MCF 10A (cell line): ENCODE measurements at regions not wholly inside any gene's neighbourhood (a gene's known extent, or its start where the extent isn't known, plus 50 kb on each side); places are given as distances from the start of the nearest gene placed in this dataset.

Experiments
- BruUV-seq: library from RNA; stranded (reverse); fragments of 400-500 nt; replicated peaks from 2 replicates; lab custom pipeline; 2021; lab: Mats Ljungman, UMichigan
- CTCF ChIA-PET: fragments of 300-600 bp; sonication (Branson Sonifier 250); formaldehyde crosslinking; extraction: SDS; loops from one replicate; lab custom pipeline; 2021; ENCODE audit warnings: antibody characterized with exemption, inconsistent platforms; lab: Yijun Ruan, JAX
- POLR2A ChIA-PET: fragments of 300-600, 350-650 bp; sonication (Branson Sonifier 250); formaldehyde crosslinking; extraction: SDS; loops from one replicate; lab custom pipeline; 2020; ENCODE audit warnings: antibody characterized with exemption, inconsistent platforms; lab: Yijun Ruan, JAX
- DNase-seq: peaks from one replicate; pipeline ENCODE4 v3.0.0-alpha.2; 2018; ENCODE audit not compliant: unreplicated experiment
- H3K27ac Mint-ChIP-seq: one replicate; pipeline ENCODE4 v1.8.0; 2022; ENCODE audit warnings: mild to moderate bottlenecking, low read depth, mixed read lengths; ENCODE audit not compliant: unreplicated experiment
- H3K27me3 Mint-ChIP-seq: one replicate; pipeline ENCODE4 v1.8.0; 2022; ENCODE audit warnings: mixed read lengths; ENCODE audit not compliant: insufficient read depth, unreplicated experiment
- H3K36me3 Mint-ChIP-seq: one replicate; pipeline ENCODE4 v1.8.0; 2022; ENCODE audit warnings: mild to moderate bottlenecking, moderate library complexity, mixed read lengths; ENCODE audit not compliant: insufficient read depth, unreplicated experiment
- H3K4me1 Mint-ChIP-seq: one replicate; pipeline ENCODE4 v1.8.0; 2022; ENCODE audit warnings: mixed read lengths; ENCODE audit not compliant: insufficient read depth, unreplicated experiment
- H3K4me3 Mint-ChIP-seq: one replicate; pipeline ENCODE4 v1.8.0; 2022; ENCODE audit warnings: mild to moderate bottlenecking, moderate library complexity, mixed read lengths; ENCODE audit not compliant: unreplicated experiment
- H3K9me3 Mint-ChIP-seq: one replicate; pipeline ENCODE4 v1.8.0; 2022; ENCODE audit warnings: mixed read lengths; ENCODE audit not compliant: unreplicated experiment
- intact Hi-C: fragments of 100-400 bp; cut with micrococcal nuclease; formaldehyde crosslinking; loops from 2 replicates; pipeline ENCODE4 v1.14.1; 2022
- TF ChIP-seq, protein P1 (sequence below): fragments of 200-600 bp; IDR thresholded peaks from one replicate; pipeline ENCODE4 v1.8.0; 2022; ENCODE audit warnings: antibody characterized with exemption, mild to moderate bottlenecking; ENCODE audit not compliant: unreplicated experiment

GRCh38 chr5:143696921-143697320 lies 115.0 kb upstream of the HMHB1 start:
- Mint-ChIP-seq H3K27ac (no peak overlapping the region), H3K9me3 (no peaks in the 10 kb centered on the region), H3K4me3 (no peak overlapping the region), H3K36me3 (no peaks in the 10 kb centered on the region), H3K4me1 (no peaks in the 10 kb centered on the region), H3K27me3 (no peaks in the 10 kb centered on the region)
- ChIA-PET CTCF (interaction anchor here (0.6 to 2.1 kb wide), 5 partner anchors 12 to 271 kb away, joined by 3 to 5 read pairs (median 3); no protein-coding TSS in a partner anchor), POLR2A (interaction anchor here (0.9 to 1.9 kb wide), 2 partner anchors 9 to 16 kb away, joined by 4 to 5 read pairs; no protein-coding TSS in a partner anchor)
- intact Hi-C loops = no loop called here
- DNase-seq = no peak
- BruUV-seq = no TSS peak
- TF ChIP-seq, protein P1, sequence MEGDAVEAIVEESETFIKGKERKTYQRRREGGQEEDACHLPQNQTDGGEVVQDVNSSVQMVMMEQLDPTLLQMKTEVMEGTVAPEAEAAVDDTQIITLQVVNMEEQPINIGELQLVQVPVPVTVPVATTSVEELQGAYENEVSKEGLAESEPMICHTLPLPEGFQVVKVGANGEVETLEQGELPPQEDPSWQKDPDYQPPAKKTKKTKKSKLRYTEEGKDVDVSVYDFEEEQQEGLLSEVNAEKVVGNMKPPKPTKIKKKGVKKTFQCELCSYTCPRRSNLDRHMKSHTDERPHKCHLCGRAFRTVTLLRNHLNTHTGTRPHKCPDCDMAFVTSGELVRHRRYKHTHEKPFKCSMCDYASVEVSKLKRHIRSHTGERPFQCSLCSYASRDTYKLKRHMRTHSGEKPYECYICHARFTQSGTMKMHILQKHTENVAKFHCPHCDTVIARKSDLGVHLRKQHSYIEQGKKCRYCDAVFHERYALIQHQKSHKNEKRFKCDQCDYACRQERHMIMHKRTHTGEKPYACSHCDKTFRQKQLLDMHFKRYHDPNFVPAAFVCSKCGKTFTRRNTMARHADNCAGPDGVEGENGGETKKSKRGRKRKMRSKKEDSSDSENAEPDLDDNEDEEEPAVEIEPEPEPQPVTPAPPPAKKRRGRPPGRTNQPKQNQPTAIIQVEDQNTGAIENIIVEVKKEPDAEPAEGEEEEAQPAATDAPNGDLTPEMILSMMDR = no peak

DNA sequence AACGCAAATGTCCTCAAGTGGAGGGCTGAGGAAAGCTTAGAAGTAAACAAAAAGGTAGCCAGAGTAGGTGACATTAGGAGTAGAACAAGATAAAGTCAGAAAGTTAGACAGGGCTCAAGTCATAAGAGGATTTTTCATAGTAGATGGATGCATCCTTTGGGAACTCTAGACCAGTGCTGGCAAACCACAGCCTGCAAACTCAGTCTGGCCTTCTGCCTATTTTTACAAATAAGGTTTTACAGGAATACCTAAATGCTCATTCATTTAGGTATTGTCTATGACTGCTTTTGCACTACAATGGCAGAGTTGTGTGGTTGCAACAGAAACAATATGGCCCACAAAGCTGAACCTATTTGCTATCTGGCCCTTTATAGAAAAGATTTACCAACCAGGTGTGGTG lies 116.0 kb upstream of the HMHB1 start:
- Mint-ChIP-seq H3K27me3 (no peaks in the 10 kb centered on the region), H3K9me3 (no peaks in the 10 kb centered on the region), H3K36me3 (no peaks in the 10 kb centered on the region), H3K27ac (no peak overlapping the region), H3K4me1 (no peaks in the 10 kb centered on the region), H3K4me3 (no peak overlapping the region)
- CTCF ChIA-PET = interaction anchor here (0.7 to 1.4 kb wide), 4 partner anchors 16 to 129 kb away, joined by 3 to 5 read pairs (median 3); no protein-coding TSS in a partner anchor
- no peak for DNase-seq
- intact Hi-C loops = no loop called here
- POLR2A ChIA-PET = interaction anchor here (0.6 kb wide), 1 partner anchor 283 kb away, joined by 3 read pairs; no protein-coding TSS in a partner anchor
- no TSS peak for BruUV-seq
- TF ChIP-seq, protein P1 = no peak

DNA sequence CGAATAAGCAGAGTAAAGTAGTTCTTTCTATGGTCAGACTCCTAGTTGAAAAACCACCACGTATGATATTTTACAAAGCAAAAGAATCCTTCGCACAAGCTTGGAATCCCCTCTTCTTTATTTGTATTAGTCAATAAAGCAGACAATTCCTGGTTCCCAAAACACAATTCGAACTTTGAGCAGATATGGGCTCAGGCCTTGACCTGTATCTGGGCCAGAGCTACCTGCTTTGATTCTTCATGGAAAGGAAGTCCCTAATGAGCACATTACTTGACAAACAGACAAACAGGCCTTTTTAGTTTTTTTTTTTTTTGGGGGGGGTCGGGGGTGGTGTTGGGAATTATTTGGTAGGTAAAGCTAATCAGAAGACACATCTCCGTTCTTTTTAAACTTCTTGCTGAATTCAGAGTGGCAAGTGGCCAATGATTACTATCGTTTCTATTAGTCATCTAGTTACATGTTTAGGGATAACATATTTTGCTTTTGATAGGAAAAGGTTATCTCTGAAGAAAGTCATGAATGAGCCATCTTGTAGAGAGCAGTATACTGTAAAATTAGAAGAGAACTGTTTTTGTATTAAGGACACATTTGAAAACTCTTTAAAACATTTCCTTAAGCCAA lies 116.6 kb upstream of the HMHB1 start:
- DNase-seq = no peak
- CTCF ChIA-PET = interaction anchor here (0.7 to 0.9 kb wide), 4 partner anchors 19 to 780 kb away, joined by 3 to 5 read pairs (median 3); no protein-coding TSS in a partner anchor
- TF ChIP-seq, protein P1 = no peak
- Mint-ChIP-seq H3K9me3 (no peaks in the 10 kb centered on the region), H3K27me3 (no peaks in the 10 kb centered on the region), H3K36me3 (no peaks in the 10 kb centered on the region), H3K4me3 (no peak overlapping the region), H3K4me1 (no peaks in the 10 kb centered on the region), H3K27ac (no peak overlapping the region)
- intact Hi-C loops = no loop called here
- no TSS peak for BruUV-seq
- POLR2A ChIA-PET = no interaction called here

DNA sequence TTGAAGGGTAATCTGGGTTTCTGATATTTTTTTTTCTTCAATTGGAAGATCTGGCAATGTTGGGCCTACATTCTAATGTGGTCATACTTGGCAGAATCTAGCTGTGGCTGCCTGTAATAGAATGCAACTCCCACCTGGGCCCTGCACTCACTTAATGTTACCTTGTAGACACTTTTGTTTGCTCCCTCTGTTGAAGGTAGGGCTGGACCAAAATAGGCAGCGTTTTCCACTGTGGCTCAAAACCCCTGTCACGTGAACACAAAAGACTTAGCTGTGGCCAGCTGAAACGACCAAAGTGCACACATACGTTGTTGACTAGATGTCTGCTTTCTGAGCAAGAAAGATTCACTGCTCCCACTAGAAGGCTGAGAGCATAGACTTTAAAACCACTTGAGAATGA lies 117.6 kb upstream of the HMHB1 start:
- Mint-ChIP-seq H3K4me1 (no peaks in the 10 kb centered on the region), H3K27ac (no peak overlapping the region), H3K27me3 (no peaks in the 10 kb centered on the region), H3K9me3 (peaks cover 10% of the 10 kb centered on the region), H3K4me3 (no peak overlapping the region), H3K36me3 (no peaks in the 10 kb centered on the region)
- intact Hi-C loops = no loop called here
- no peak for DNase-seq
- CTCF ChIA-PET = no interaction called here
- POLR2A ChIA-PET = interaction anchor here (0.9 kb wide), 1 partner anchor 11 kb away, joined by 4 read pairs; no protein-coding TSS in a partner anchor
- BruUV-seq = no TSS peak
- TF ChIP-seq, protein P1 = no peak
